ENCODE measurements at regions not wholly inside any gene's neighbourhood (a gene's known extent, or its start where the extent isn't known, plus 50 kb on each side); places are given as distances from the start of the nearest gene placed in this dataset.

- Histone ChIP-seq H3K4me2 (ENCODE audit: low read length) (no peak overlapping the region), H3K18ac (ENCODE audit: low read length) (no peak overlapping the region), H2BK12ac (ENCODE audit: low read length) (no peak overlapping the region), H2BK120ac (ENCODE audit: insufficient read depth, low read length, poor library complexity) (no peak overlapping the region), H2AFZ (ENCODE audit: insufficient read depth, low read length, poor library complexity) (no peak overlapping the region), H4K12ac (ENCODE audit: low read depth, low read length) (no peak overlapping the region), H3K36me3 (ENCODE audit: control insufficient read depth in 1 of 2, insufficient read depth in 2 of 2, low read length in 2 of 2) (no peaks in the 10 kb centered on the region), H4K8ac (ENCODE audit: low read depth, low read length) (no peak overlapping the region), H3K27me3 (ENCODE audit: insufficient read depth, low read length) (no peaks in the 10 kb centered on the region), H2AK5ac (ENCODE audit: low read length) (no peak overlapping the region), H3K14ac (ENCODE audit: low read length) (no peak overlapping the region), H3K9ac (ENCODE audit: low read length) (no peak overlapping the region), H3K4me1 (ENCODE audit: control insufficient read depth in 1 of 2, insufficient read depth in 2 of 2, low read length in 2 of 2) (peaks cover 6 to 7% of the 10 kb centered on the region in 2 experiments), H3K79me1 (ENCODE audit: low read length) (no peaks in the 10 kb centered on the region), H4K91ac (ENCODE audit: low read depth, low read length) (no peak overlapping the region), H3K79me2 (ENCODE audit: control insufficient read depth, insufficient read depth, low read length, poor library complexity) (no peaks in the 10 kb centered on the region), H2BK5ac (ENCODE audit: low read depth, low read length, poor library complexity) (no peak overlapping the region), H3K23ac (ENCODE audit: low read length) (no peak overlapping the region), H3K27ac (ENCODE audit: low read depth, low read length) (no peak overlapping the region), H3K4ac (ENCODE audit: low read depth, low read length) (no peak overlapping the region), H3K9me3 (ENCODE audit: insufficient read depth, low read depth, low read length) (peaks cover 2% of the 10 kb centered on the region), H3K4me3 (ENCODE audit: low read depth, low read length) (no peak overlapping the region)
- no peak for DNase-seq
- WGBS (ENCODE audit: extremely low coverage, insufficient coverage, insufficient read length), result no CpG with 5 or more reads among the region's 3 CpGs
These were observed 188.6 kb downstream of the HAPSTR1 start for GRCh38 chr16:9280069-9280466.

GRCh38 chr16:9286930-9287329 is 195.5 kb downstream of the HAPSTR1 start:
- Histone ChIP-seq H4K8ac (ENCODE audit: low read depth, low read length) (no peak overlapping the region), H3K9ac (ENCODE audit: low read length) (peak overlapping the region; percentile 63), H2BK120ac (ENCODE audit: insufficient read depth, low read length, poor library complexity) (no peak overlapping the region), H4K12ac (ENCODE audit: low read depth, low read length) (no peak overlapping the region), H3K79me1 (ENCODE audit: low read length) (no peaks in the 10 kb centered on the region), H3K4ac (ENCODE audit: low read depth, low read length) (no peak overlapping the region), H4K91ac (ENCODE audit: low read depth, low read length) (no peak overlapping the region), H3K4me1 (ENCODE audit: control insufficient read depth in 1 of 2, insufficient read depth in 2 of 2, low read length in 2 of 2) (no peaks in the 10 kb centered on the region), H3K18ac (ENCODE audit: low read length) (no peak overlapping the region), H3K23ac (ENCODE audit: low read length) (peak overlapping the region; percentile 66), H2BK12ac (ENCODE audit: low read length) (no peak overlapping the region), H3K4me3 (ENCODE audit: low read depth, low read length) (no peak overlapping the region), H3K27ac (ENCODE audit: low read depth, low read length) (no peak overlapping the region), H3K9me3 (ENCODE audit: insufficient read depth, low read depth, low read length) (no peaks in the 10 kb centered on the region), H3K27me3 (ENCODE audit: insufficient read depth, low read length) (no peaks in the 10 kb centered on the region), H3K4me2 (ENCODE audit: low read length) (no peak overlapping the region), H3K14ac (ENCODE audit: low read length) (no peak overlapping the region), H3K79me2 (ENCODE audit: control insufficient read depth, insufficient read depth, low read length, poor library complexity) (no peaks in the 10 kb centered on the region), H2BK5ac (ENCODE audit: low read depth, low read length, poor library complexity) (no peak overlapping the region), H2AFZ (ENCODE audit: insufficient read depth, low read length, poor library complexity) (no peak overlapping the region), H2AK5ac (ENCODE audit: low read length) (no peak overlapping the region), H3K36me3 (ENCODE audit: control insufficient read depth in 1 of 2, insufficient read depth in 2 of 2, low read length in 2 of 2) (no peaks in the 10 kb centered on the region)
- no CpG with 5 or more reads among the region's 3 CpGs for WGBS (ENCODE audit: extremely low coverage, insufficient coverage, insufficient read length)
- no peak for DNase-seq

GRCh38 chr16:9296271-9296590 is 204.8 kb downstream of the HAPSTR1 start:
- no CpG with 5 or more reads among the region's 2 CpGs for WGBS (ENCODE audit: extremely low coverage, insufficient coverage, insufficient read length)
- no peak overlapping the region for H2AFZ ChIP-seq (ENCODE audit: insufficient read depth, low read length, poor library complexity)
- no peak overlapping the region for H2AK5ac ChIP-seq (ENCODE audit: low read length)
- H4K8ac ChIP-seq (ENCODE audit: low read depth, low read length), result no peak overlapping the region
- no peak overlapping the region for H2BK120ac ChIP-seq (ENCODE audit: insufficient read depth, low read length, poor library complexity)
- H3K4me2 ChIP-seq (ENCODE audit: low read length), result no peak overlapping the region
- H3K4me3 ChIP-seq (ENCODE audit: low read depth, low read length), result no peak overlapping the region
- H3K27ac ChIP-seq (ENCODE audit: low read depth, low read length), result no peak overlapping the region
- DNase-seq, result no peak
- H2BK12ac ChIP-seq (ENCODE audit: low read length), result no peak overlapping the region
- no peaks in the 10 kb centered on the region for H3K36me3 ChIP-seq (ENCODE audit: control insufficient read depth in 1 of 2, insufficient read depth in 2 of 2, low read length in 2 of 2)
- no peaks in the 10 kb centered on the region for H3K79me1 ChIP-seq (ENCODE audit: low read length)
- no peak overlapping the region for H3K4ac ChIP-seq (ENCODE audit: low read depth, low read length)
- no peak overlapping the region for H2BK5ac ChIP-seq (ENCODE audit: low read depth, low read length, poor library complexity)
- no peak overlapping the region for H3K23ac ChIP-seq (ENCODE audit: low read length)
- H4K12ac ChIP-seq (ENCODE audit: low read depth, low read length), result no peak overlapping the region
- H3K18ac ChIP-seq (ENCODE audit: low read length), result no peak overlapping the region
- no peak overlapping the region for H3K9ac ChIP-seq (ENCODE audit: low read length)
- H4K91ac ChIP-seq (ENCODE audit: low read depth, low read length), result no peak overlapping the region
- no peaks in the 10 kb centered on the region for H3K9me3 ChIP-seq (ENCODE audit: insufficient read depth, low read depth, low read length)
- H3K4me1 ChIP-seq (ENCODE audit: control insufficient read depth in 1 of 2, insufficient read depth in 2 of 2, low read length in 2 of 2), result no peaks in the 10 kb centered on the region
- H3K27me3 ChIP-seq (ENCODE audit: insufficient read depth, low read length), result no peaks in the 10 kb centered on the region
- H3K14ac ChIP-seq (ENCODE audit: low read length), result no peak overlapping the region
- no peaks in the 10 kb centered on the region for H3K79me2 ChIP-seq (ENCODE audit: control insufficient read depth, insufficient read depth, low read length, poor library complexity)

GRCh38 chr16:9297437-9298113 is 206.1 kb downstream of the HAPSTR1 start:
- H3K4me2 ChIP-seq (ENCODE audit: low read length), result no peak overlapping the region
- no peaks in the 10 kb centered on the region for H3K36me3 ChIP-seq (ENCODE audit: control insufficient read depth in 1 of 2, insufficient read depth in 2 of 2, low read length in 2 of 2)
- H3K23ac ChIP-seq (ENCODE audit: low read length), result no peak overlapping the region
- H4K8ac ChIP-seq (ENCODE audit: low read depth, low read length), result no peak overlapping the region
- H4K12ac ChIP-seq (ENCODE audit: low read depth, low read length), result no peak overlapping the region
- no peak overlapping the region for H3K18ac ChIP-seq (ENCODE audit: low read length)
- no peak overlapping the region for H3K4me3 ChIP-seq (ENCODE audit: low read depth, low read length)
- no peak overlapping the region for H2AFZ ChIP-seq (ENCODE audit: insufficient read depth, low read length, poor library complexity)
- H2AK5ac ChIP-seq (ENCODE audit: low read length), result no peak overlapping the region
- no peak overlapping the region for H3K27ac ChIP-seq (ENCODE audit: low read depth, low read length)
- no peak overlapping the region for H2BK12ac ChIP-seq (ENCODE audit: low read length)
- no peak overlapping the region for H3K14ac ChIP-seq (ENCODE audit: low read length)
- no peaks in the 10 kb centered on the region for H3K9me3 ChIP-seq (ENCODE audit: insufficient read depth, low read depth, low read length)
- DNase-seq, result peak in 1 of 2 donors; percentile 60
- no peaks in the 10 kb centered on the region for H3K4me1 ChIP-seq (ENCODE audit: control insufficient read depth in 1 of 2, insufficient read depth in 2 of 2, low read length in 2 of 2)
- no peaks in the 10 kb centered on the region for H3K79me1 ChIP-seq (ENCODE audit: low read length)
- WGBS (ENCODE audit: extremely low coverage, insufficient coverage, insufficient read length), result no CpG with 5 or more reads among the region's 12 CpGs
- no peak overlapping the region for H3K9ac ChIP-seq (ENCODE audit: low read length)
- no peak overlapping the region for H4K91ac ChIP-seq (ENCODE audit: low read depth, low read length)
- no peak overlapping the region for H3K4ac ChIP-seq (ENCODE audit: low read depth, low read length)
- no peaks in the 10 kb centered on the region for H3K27me3 ChIP-seq (ENCODE audit: insufficient read depth, low read length)
- H3K79me2 ChIP-seq (ENCODE audit: control insufficient read depth, insufficient read depth, low read length, poor library complexity), result no peaks in the 10 kb centered on the region
- H2BK120ac ChIP-seq (ENCODE audit: insufficient read depth, low read length, poor library complexity), result no peak overlapping the region
- no peak overlapping the region for H2BK5ac ChIP-seq (ENCODE audit: low read depth, low read length, poor library complexity)
